IPS-NIHi11 (cell line): ENCODE measurements at regions not wholly inside any gene's neighbourhood (a gene's known extent, or its start where the extent isn't known, plus 50 kb on each side); places are given as distances from the start of the nearest gene placed in this dataset.
A peak's percentile ranks its signal among the peaks of the same experiment; 100 is the strongest.

Source experiments
- DNase-seq: peaks from one replicate; pipeline ENCODE4 v3.0.0; 2012; ENCODE audit warnings: mixed read lengths, low spot score

DNA sequence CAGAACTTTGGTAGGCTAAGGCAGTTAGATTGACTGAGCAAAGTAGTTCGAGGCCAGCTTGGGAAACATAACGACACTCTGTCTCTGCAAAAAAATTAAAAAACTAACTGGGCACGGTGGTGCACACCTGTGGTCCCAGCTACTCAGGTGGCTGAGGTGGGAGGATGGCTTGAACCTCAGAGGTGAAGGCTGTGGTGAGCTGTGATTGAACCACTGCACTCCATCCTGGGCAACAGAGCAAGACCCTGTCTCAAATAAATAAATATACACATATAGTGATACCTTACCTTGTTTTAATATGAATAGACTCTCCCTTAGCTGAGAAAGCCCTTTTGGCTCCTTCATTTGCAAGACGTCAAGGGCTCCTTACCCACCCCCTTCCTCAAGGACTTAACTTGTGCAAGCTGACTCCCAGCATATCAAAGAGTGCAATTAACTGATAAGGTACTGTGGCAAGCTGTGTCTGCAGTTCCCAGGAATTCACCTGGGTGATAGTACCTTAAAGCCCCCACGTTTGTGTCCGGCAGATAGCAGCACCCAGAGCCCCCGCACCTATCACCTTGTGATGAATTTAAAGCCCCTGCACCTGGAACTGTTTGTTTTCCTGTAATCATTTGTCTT lies 655.6 kb upstream of the GALNTL6 start:
- no peak for DNase-seq

DNA sequence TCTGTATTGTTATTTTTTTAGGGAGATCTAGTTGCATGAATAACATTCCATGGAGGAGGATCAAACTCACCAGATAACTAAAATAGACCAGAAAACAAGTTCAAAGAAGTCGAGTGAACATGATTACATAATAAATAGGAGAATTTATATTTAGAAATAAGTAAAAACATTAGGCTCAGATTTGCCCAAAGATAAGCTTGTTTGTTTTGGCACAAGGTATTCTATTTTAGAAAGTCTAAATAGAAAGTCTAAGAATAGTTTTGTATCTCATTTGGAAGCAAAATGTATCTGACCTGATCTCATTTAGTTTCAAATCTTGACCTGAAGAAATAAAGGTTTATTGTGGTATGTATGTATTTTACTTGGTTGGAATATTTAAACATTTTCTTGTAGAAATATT lies 670.6 kb upstream of the GALNTL6 start:
- no peak for DNase-seq

DNA sequence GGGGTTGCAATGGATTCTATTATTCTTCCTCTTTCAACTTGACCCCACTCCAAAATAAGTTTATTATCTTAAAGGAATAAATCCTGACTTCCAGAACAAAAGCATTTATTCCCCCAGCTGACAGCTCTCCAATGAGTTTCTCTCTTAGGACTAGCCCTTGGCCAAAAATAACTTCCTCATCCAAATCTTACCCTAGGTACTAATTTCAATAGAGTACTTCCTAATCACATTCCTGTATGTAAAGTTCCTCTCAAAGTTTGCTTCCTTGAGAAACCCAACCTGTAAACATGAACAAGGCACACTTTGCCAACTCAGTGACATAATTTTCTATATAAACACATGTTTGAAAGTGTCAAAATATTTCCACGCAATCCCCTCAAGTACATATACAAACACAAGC lies 671.2 kb upstream of the GALNTL6 start:
- no peak for DNase-seq

DNA sequence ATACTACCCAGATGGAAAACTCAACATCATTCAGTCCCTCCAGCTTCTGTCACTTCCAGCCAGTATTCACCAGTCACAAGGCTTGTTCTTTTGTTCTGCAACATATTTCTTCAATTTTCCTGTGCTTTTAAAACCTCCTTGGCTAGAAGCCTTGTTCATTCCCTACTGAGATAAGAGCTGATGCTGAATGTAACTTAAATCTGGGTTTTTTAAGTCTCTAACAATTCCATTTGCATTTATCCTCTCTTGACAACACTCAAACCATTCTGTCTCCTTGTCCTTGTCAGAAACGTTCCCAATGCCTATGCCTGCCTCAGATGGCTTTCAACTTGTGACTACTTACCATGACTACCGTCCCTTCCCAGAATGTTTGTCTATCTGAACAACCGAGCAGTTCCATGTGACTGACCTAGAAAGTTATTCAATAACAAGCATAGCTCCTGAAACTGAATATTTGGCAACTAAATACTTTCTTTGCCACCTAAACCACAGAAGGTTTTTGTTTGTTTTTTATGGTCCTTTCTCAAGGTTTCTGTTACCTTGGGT lies 682.9 kb upstream of the GALNTL6 start:
- DNase-seq: no peak

DNA sequence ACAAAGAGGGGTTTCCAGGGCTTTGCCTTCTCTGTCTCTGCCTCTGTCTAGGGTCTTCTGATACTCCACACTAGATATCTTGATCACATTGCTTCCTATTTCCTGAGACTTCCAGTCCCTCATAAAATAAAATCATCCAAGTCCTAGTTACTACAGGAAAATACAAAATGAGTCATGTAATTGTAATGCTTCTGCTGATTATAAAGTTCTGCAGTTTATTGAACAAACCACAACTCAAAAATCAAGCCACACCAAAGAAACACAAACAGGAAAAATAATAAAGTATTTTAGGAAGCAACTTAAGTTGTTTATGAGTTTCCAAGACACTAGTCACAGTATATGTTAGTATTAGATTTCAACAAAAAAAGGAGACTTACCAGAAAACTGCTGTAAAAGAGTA lies 695.1 kb upstream of the GALNTL6 start:
- DNase-seq: no peak

DNA sequence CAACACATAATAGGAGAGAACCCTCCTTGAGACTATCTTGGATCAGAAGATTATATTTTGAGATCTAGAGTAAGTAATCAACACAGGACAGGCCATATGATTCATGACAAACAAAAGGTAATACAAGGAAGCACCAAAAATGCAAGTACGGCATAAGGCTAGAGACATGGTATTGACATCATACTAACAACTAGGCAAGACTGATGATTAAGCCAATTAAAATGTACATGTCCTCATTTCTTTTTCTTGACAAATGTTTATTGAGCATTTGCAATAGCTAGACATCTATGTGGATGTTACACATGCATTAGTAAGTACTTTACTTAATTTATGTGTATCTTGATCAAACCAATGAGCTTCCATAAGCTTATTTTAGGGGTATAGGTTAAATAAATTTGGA lies 695.7 kb upstream of the GALNTL6 start:
- DNase-seq: no peak

DNA sequence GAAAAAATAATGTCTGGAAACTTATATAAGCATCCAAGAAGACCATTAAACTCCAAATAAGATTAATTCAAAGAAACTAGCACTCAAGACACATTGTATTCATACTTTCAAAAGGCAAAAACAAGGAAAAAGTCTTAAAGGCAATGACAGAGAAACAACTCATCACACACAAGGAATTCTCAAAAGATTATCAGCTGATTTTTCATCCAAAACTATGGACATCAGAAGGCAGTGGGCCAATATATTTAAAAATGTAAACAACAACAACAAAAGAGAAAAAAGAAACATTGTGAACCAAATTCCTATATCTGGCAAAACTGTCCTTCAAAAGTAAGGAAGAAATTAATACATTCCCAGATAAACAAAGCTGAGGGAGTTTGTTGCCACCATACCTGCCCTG lies 711.4 kb upstream of the GALNTL6 start:
- no peak for DNase-seq

DNA sequence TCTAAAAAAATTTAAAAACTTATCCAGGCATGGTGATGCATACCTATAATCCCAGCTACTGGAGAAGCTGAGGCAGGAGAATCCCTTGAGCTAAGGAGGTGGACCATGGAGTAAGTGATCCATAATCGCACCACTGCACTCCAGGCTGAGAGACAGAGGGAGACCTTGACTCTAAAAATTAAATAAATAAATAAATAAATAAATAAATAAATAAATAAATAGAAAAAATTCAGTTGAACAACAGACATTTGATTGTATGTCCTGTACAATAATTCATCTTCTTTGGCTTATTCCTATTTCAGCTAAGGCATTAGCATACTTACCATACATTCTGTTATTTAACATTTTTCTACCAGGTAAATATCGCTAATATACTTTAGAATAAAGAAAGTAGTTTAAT lies 726.1 kb upstream of the GALNTL6 start:
- DNase-seq: no peak

DNA sequence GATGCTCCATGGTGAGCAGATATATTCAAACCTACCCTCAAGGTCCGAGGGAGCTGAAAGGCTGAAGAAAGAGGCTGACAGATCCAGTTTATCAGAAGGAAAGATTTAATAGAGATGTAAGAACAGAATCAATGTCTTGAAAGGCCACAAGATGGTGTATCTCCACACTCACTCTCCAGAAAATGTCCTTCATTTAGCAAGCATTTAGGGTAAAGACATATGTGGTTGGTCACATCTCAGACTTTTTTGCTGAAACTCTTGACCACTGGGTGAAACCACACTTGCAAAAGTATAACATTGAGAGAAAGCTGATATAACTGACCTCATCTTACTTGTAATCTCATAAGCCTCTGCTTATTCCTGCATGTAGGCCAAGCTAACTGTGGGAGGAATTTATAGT lies 745.8 kb upstream of the GALNTL6 start:
- DNase-seq: no peak

DNA sequence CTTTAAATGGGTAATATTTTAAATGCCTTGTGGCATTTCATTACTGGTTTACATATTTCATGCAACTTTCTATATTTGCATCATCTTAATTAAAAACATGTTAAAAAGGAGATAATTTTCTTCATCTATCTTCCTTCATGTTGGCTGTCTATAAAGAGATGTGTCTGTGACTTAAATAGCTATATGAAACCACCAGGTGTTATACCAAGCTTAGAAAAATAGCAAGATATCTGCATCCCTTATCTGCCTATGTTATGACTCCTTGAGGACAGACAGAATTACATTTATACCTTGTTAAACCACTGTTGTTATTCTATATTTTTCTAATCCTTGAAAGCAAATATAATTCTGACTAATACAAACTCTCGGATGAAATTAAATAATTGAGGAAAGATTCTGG lies 763.8 kb upstream of the GALNTL6 start:
- DNase-seq: no peak

DNA sequence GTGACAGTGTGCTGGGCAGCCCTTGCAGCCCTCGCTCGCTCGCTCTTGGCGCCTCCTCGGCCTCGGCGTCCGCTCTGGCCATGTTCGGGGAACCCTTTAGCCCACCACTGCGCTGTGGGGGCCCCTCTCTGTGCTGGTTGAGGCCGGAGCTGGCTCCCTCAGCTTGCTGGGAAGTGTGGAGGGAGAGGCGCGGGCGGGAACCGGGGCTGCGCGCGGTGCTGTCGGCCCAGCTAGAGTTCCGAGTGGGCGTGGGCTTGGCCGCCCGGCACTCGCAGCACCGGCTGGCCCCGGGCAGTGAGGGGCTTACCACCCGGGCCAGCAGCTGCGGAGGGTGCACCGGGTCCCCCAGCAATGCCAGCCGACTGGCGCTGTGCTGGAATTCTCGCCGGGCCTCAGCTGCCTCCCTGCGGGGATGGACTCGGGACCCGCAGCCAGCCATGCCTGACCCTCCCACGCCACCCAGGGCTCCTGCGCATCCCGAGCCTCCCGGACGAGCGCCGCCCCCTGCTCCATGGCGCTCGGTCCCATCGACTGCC lies 770.1 kb upstream of the GALNTL6 start:
- no peak for DNase-seq

DNA sequence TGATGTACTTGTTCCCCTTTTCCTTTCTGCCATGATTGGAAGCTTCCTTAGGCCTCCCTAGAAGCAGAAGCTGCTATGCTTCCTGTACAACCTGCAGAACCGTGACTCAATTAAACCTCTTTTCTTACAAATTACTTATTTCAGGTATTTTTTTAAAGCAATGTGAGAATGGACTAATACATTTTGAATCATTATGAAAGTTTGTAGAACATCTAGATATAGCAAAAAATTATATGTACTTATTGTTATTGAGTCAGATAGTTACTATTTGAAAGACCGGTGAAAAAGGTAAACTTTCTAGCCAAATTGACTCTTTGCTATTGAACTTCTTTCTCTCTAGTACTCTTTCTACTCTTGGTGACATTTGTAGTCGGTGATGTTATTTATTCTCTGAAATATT lies 777.3 kb upstream of the GALNTL6 start:
- DNase-seq: no peak

DNA sequence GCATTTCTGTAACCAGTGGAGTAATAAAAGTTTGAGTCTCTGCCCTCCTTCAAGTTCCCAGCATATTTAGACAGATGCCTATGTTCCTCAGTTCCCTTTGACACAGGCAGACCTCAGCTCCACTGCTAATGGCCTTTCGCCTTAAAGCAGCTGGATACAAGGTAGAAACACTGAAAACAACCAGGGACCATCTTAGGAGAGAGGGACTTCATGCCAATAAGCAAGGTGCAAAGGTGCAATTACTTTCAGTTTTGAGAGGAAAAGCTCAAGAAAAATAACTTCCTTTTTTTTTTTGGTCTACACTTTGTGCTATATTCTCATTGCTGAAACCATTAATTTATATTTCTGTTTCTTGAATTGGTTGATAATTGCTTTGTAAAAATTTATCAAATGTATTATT lies 781.9 kb upstream of the GALNTL6 start:
- DNase-seq: no peak

DNA sequence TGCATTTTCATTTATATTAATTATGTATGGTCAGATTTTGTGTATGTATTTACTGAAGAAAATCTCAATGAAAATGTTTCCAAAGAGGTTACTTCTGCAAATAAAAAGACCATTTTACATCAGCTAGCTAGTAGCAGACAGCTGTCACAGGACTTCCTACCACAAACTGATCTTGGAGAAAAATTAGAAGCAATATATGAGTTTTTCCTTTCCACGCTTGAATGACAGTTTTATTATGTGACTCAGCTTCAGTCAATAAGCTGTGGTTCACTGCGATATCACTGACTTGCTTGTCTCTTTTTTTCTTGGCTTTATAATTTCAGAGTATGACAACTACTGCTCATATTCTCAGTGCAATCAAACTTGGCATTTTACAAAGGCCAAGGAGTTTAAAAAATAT lies 787.4 kb upstream of the GALNTL6 start:
- no peak for DNase-seq

DNA sequence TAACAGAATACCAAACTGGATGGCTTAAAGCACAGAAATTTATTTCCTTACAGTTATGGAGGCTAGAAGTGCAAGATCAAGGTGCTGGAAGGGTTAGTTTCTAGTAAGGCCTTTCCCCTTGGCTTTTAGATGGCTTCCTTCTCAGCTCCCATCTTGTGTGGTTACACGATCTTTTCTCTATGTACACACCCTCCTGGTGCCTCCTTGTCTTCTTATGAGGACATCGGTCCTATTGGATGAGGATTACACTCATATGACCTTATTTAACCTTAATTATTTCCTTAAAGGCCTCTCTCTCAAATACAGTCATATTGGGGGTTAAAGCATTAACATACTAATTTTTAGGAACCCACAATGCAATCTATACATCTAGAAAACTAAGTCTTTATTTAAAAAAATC lies 787.9 kb upstream of the GALNTL6 start:
- DNase-seq: no peak

DNA sequence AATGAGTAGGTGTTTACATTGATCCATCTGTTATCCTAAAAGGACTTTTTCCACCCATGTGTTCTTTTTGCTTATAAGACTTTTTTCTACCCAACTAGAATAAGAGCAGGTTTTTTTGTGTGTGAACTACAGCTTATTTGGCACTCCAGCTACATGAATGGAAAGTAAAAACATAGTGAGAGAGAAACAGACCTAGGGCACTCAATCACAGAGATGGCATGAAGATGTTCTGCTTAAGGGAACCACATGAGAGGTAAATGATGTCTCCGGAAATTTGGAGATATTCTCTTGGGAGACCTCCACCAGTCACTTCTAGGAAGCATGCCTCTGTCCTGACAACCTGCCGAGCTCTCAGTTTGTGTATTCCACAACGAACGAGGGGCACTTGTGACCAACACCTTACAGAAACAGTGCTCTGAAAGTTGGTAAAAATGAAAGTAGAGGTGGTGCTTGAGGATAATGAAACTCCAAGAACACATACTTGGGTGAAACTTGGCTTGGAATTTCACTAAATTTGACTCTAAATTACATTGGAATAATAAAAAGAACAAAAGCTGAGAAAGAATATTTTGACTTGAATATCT lies 788.4 kb upstream of the GALNTL6 start:
- DNase-seq: no peak

DNA sequence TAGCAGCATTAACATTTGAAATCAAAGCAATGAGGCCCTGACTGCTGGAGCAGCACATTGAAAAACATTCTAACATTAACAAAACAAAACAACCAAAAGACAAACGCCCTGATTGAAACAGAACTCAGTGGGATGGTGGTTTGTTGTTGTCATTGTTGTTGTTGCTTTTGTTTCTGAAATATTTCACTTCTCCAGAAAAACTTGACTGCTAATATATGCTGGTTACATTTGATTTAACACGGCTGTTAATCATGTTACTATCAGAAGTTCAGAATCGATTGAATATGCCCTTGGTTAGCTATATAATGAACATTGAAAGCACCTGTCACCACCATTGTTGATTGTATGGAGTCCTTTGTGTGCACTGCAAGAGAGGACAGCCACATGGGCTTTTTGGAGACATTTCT lies 790.4 kb upstream of the GALNTL6 start:
- peak; percentile 35 for DNase-seq

DNA sequence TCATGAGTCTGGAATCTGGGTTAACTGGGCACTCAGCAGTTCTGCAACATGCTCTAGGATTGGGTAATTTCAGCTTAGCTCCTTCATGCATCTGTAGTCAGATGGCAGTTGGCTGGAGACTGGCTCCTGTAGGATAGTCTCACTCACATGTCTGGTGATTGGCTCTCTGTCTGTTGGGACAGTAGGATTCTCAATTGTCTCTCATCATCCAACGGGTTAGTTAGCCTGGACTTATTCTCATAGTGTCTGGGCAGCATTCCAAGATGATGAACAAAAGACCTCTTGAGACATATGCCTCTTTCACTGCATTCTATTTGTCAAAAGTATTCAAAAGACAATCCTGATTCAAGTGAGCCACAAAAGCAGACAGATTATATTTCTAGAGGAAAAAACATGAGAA lies 795.6 kb upstream of the GALNTL6 start:
- no peak for DNase-seq

DNA sequence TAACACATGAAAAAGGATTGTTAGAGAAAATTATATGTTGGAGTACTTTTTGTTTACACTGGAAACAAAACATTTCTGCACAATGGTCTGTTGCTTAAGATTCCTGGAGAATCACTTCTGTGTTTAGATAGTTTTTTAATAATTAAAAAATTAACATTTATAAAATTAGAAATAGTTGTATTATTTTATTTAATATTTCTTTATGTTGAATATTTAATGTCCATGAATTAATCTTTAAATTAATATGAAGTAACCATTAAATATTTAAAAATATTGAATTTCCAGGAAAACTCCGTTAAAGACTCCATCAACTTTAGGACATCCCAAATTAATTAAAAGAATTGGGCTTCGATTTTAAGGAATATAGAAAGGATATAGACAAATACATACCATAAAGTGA lies 797.1 kb upstream of the GALNTL6 start:
- DNase-seq: no peak

DNA sequence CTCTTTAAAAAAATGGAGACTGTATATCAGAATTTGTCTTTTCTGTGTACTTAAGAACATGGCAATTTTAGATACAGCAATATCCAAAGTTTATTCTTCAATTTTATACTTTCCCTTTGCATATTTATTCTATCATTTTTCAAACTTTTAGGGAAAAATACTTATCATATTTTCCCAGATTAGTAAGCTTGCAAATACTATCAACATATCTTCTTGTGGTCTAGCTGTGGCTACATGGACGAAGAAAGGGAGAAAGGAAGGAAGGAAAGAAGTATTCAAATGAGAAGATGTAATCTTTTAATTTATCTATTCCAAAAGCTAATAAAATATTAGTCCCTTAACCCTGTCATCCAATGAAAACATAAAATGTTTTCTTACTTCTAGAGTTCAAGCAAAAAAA lies 797.8 kb upstream of the GALNTL6 start:
- no peak for DNase-seq

DNA sequence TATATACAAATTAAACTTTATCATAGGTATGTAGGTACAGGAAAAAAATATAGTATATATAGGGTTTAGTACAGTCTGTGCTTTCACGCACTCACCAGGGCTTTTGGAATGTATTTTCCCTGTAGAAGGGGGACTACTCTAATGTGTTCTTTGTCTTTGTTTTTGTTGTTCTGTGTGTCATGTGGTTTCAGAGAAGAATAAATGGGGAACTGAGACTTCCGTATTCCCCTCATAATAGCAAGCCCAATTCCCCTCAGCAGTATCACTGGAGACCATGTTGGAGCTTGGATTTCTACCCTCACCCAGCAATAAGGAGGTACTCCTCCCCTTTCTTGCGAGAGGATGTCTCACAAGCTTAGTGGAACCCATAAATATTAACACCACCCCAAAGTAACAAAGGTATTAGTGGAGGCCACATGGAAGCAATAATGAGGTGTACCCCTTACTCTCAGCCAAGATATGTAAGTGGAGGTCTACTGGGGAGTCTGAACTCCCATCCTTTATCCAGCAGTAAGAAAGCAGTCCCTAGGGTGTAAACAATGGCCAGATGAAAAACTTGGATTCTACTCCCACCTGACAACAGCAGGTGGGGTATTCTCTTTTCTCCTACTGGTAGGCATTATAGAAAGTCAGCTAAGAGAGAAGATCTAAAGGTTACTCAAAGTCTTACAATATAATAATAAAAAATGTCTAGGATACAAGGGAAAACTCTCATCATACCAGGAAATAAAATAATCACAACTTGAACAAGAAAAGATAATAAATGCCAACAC lies 805.4 kb upstream of the GALNTL6 start:
- DNase-seq: peak; percentile 25

DNA sequence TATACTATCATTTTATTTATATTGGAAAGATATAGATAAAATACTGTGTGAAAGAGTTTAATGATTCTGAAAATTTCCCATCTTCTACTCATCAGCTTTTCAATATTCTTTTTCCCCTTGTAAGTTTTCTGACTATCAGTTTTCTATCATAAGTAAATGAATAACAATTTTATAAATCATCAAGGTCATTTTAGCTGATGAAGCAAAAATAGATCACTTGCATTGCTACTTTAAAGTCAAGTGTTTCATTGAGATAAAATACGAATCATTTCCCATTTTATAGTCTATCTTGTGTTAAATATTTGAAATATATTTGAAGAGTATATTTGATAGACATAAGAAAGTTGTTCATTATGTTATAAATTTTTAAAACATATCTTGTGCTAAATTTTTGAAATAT lies 811.0 kb upstream of the GALNTL6 start:
- no peak for DNase-seq

DNA sequence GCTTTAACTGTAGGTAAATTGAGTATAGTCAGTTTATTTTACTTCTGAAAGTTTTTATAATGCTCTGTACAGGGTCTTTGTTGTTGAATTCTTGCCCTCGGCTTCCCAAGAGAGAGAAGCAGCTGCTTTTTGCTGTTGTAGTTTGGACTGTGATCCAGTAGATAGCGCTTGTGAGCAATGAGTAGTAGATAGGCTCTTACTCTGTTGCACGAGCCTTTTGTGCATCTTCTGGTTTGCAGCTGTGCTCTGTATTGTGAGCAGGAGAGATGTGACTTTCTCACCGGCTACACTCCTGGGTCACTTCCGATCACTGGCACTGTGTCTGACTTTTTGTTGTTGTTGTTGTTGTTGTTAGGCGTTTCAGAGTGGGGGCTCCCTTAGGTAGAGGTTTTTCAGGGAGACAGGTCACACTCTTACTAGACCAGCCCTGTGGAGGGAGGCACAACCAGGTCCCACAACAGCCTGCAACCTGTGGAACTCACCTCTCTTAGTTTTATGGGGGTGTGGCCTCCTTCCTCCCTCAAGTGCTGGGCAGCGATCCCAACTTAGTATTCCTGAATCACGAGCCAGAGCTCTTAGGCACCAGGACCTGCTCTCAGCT lies 822.1 kb upstream of the GALNTL6 start:
- DNase-seq: peak; percentile 52
